Naive B cell (primary cell): ENCODE measurements at regions not wholly inside any gene's neighbourhood (a gene's known extent, or its start where the extent isn't known, plus 50 kb on each side); places are given as distances from the start of the nearest gene placed in this dataset.
A peak's percentile ranks its signal among the peaks of the same experiment; 100 is the strongest.
"Not testable (repeated sequence)": the region's sequence is repeated elsewhere in the genome, so short reads cannot be mapped to it uniquely, and the experiment has no call there.

ENCODE experiments used
- ATAC-seq, 2 donors: fragments of 150-1000 bp; cut with Tn5 transposase; 2 replicates each; pipeline ENCODE4 v1.10.0; 2021; ENCODE audit warnings: low read depth in 2 of 2, mild to moderate bottlenecking in 2 of 2, moderate library complexity in 2 of 2
- DNase-seq: peaks from one replicate; pipeline ENCODE4 v3.0.0; 2022
- H3K27ac Mint-ChIP-seq, 6 donors: one replicate each; pipeline ENCODE4 v1.8.0; 2020 to 2022; ENCODE audit warnings: mild to moderate bottlenecking in 6 of 6, mixed read lengths in 6 of 6, moderate library complexity in 5 of 6, inconsistent platforms in 2 of 6
- H3K27me3 Mint-ChIP-seq, 3 donors: one replicate each; pipeline ENCODE4 v1.8.0; 2021 to 2022; ENCODE audit warnings: mixed read lengths in 3 of 3, mild to moderate bottlenecking in 1 of 3
- H3K36me3 Mint-ChIP-seq, 2 donors: one replicate each; pipeline ENCODE4 v1.8.0; 2020 to 2022; ENCODE audit warnings: mixed read lengths in 2 of 2, inconsistent platforms in 1 of 2, mild to moderate bottlenecking in 1 of 2
- H3K4me1 Mint-ChIP-seq, 3 donors: one replicate each; pipeline ENCODE4 v1.8.0; 2020 to 2022; ENCODE audit warnings: mixed read lengths in 3 of 3, inconsistent platforms in 1 of 3, mild to moderate bottlenecking in 1 of 3, moderate library complexity in 1 of 3
- H3K4me3 Mint-ChIP-seq, 8 donors: one replicate each; pipeline ENCODE4 v1.8.0; 2020 to 2022; ENCODE audit warnings: mild to moderate bottlenecking in 8 of 8, mixed read lengths in 8 of 8, moderate library complexity in 8 of 8, inconsistent platforms in 2 of 8
- H3K9me3 Mint-ChIP-seq, 7 donors: one replicate each; pipeline ENCODE4 v1.8.0; 2020 to 2022; ENCODE audit warnings: mixed read lengths in 7 of 7, mild to moderate bottlenecking in 5 of 7, inconsistent platforms in 2 of 7, moderate library complexity in 1 of 7

GRCh38 chr11:96704847-96705246 lies 315.0 kb downstream of the JRKL start:
- ATAC-seq (no peak), DNase-seq (no peak)
- Mint-ChIP-seq H3K9me3 (peaks cover 0 to 6% (median 2%) of the 10 kb centered on the region in 7 donors), H3K36me3 (no peaks in the 10 kb centered on the region), H3K27me3 (no peaks in the 10 kb centered on the region), H3K4me3 (no peak overlapping the region), H3K4me1 (no peaks in the 10 kb centered on the region), H3K27ac (no peak overlapping the region)

- no peaks in the 10 kb centered on the region for H3K36me3 Mint-ChIP-seq
- no peak overlapping the region for H3K4me3 Mint-ChIP-seq
- H3K9me3 Mint-ChIP-seq, result peaks cover 0 to 9% (median 2%) of the 10 kb centered on the region in 7 donors
- H3K27ac Mint-ChIP-seq, result no peak overlapping the region
- no peaks in the 10 kb centered on the region for H3K27me3 Mint-ChIP-seq
- no peak for ATAC-seq
- no peak for DNase-seq
- H3K4me1 Mint-ChIP-seq, result no peaks in the 10 kb centered on the region
Observed at GRCh38 chr11:96706761-96707160, 316.9 kb downstream of the JRKL start.

- no peaks in the 10 kb centered on the region for H3K27me3 Mint-ChIP-seq
- no peak overlapping the region for H3K4me3 Mint-ChIP-seq
- no peaks in the 10 kb centered on the region for H3K36me3 Mint-ChIP-seq
- H3K4me1 Mint-ChIP-seq, result no peaks in the 10 kb centered on the region
- DNase-seq, result no peak
- no peak for ATAC-seq
- no peak overlapping the region for H3K27ac Mint-ChIP-seq
- peaks cover 0 to 9% (median 2%) of the 10 kb centered on the region in 7 donors for H3K9me3 Mint-ChIP-seq
Observed at GRCh38 chr11:96707273-96707672, 317.5 kb downstream of the JRKL start.

GRCh38 chr11:96708219-96708878 lies 318.5 kb downstream of the JRKL start:
- H3K4me1 Mint-ChIP-seq, result no peaks in the 10 kb centered on the region
- no peak for DNase-seq
- no peak for ATAC-seq

GRCh38 chr11:96713301-96713700 lies 323.5 kb downstream of the JRKL start:
- no peak overlapping the region for H3K27ac Mint-ChIP-seq
- no peaks in the 10 kb centered on the region for H3K4me1 Mint-ChIP-seq
- no peaks in the 10 kb centered on the region for H3K27me3 Mint-ChIP-seq
- no peaks in the 10 kb centered on the region for H3K36me3 Mint-ChIP-seq
- H3K4me3 Mint-ChIP-seq, result no peak overlapping the region
- DNase-seq, result no peak
- peaks cover 0 to 8% (median 4%) of the 10 kb centered on the region in 7 donors for H3K9me3 Mint-ChIP-seq
- no peak for ATAC-seq

More at GRCh38 chr11:96708219-96708878, 318.5 kb downstream of the JRKL start:
- H3K27ac Mint-ChIP-seq, result no peak overlapping the region
- H3K27me3 Mint-ChIP-seq, result no peaks in the 10 kb centered on the region
- peaks cover 0 to 8% (median 2%) of the 10 kb centered on the region in 7 donors for H3K9me3 Mint-ChIP-seq
- no peak overlapping the region for H3K4me3 Mint-ChIP-seq
- no peaks in the 10 kb centered on the region for H3K36me3 Mint-ChIP-seq

- H3K4me3 Mint-ChIP-seq, result no peak overlapping the region
- H3K27me3 Mint-ChIP-seq, result no peaks in the 10 kb centered on the region
- no peaks in the 10 kb centered on the region for H3K4me1 Mint-ChIP-seq
Observed at GRCh38 chr11:96714689-96715088, 324.9 kb downstream of the JRKL start.

GRCh38 chr11:96715208-96715607 lies 325.4 kb downstream of the JRKL start:
- ATAC-seq (no peak), DNase-seq (no peak)
- H3K4me1 Mint-ChIP-seq, result no peaks in the 10 kb centered on the region
- peaks cover 0 to 8% (median 2%) of the 10 kb centered on the region in 7 donors for H3K9me3 Mint-ChIP-seq
- no peak overlapping the region for H3K27ac Mint-ChIP-seq
- H3K36me3 Mint-ChIP-seq, result no peaks in the 10 kb centered on the region
- no peak overlapping the region for H3K4me3 Mint-ChIP-seq
- H3K27me3 Mint-ChIP-seq, result no peaks in the 10 kb centered on the region

More at GRCh38 chr11:96714689-96715088, 324.9 kb downstream of the JRKL start:
- no peak overlapping the region for H3K27ac Mint-ChIP-seq
- ATAC-seq, result no peak
- H3K36me3 Mint-ChIP-seq, result no peaks in the 10 kb centered on the region
- DNase-seq, result no peak
- H3K9me3 Mint-ChIP-seq, result peaks cover 0 to 8% (median 2%) of the 10 kb centered on the region in 7 donors

GRCh38 chr11:96736601-96737000 lies 346.8 kb downstream of the JRKL start:
- no peaks in the 10 kb centered on the region for H3K36me3 Mint-ChIP-seq
- peaks cover 0 to 7% (median 0%) of the 10 kb centered on the region in 7 donors for H3K9me3 Mint-ChIP-seq

GRCh38 chr11:96738311-96738710 lies 348.5 kb downstream of the JRKL start:
- DNase-seq (no peak), ATAC-seq (no peak)
- Mint-ChIP-seq H3K9me3 (peaks cover 0 to 6% (median 3%) of the 10 kb centered on the region in 7 donors), H3K36me3 (no peaks in the 10 kb centered on the region), H3K4me1 (no peaks in the 10 kb centered on the region), H3K27me3 (no peaks in the 10 kb centered on the region), H3K4me3 (no peak overlapping the region), H3K27ac (no peak overlapping the region)

More at GRCh38 chr11:96736601-96737000, 346.8 kb downstream of the JRKL start:
- no peaks in the 10 kb centered on the region for H3K27me3 Mint-ChIP-seq
- H3K4me3 Mint-ChIP-seq, result no peak overlapping the region
- no peak for DNase-seq
- no peak for ATAC-seq
- no peaks in the 10 kb centered on the region for H3K4me1 Mint-ChIP-seq
- H3K27ac Mint-ChIP-seq, result no peak overlapping the region

GRCh38 chr11:96741068-96741467 lies 351.3 kb downstream of the JRKL start:
- Mint-ChIP-seq H3K27me3 (no peaks in the 10 kb centered on the region), H3K27ac (no peak overlapping the region), H3K9me3 (peaks cover 0 to 6% (median 3%) of the 10 kb centered on the region in 7 donors), H3K36me3 (no peaks in the 10 kb centered on the region), H3K4me1 (no peaks in the 10 kb centered on the region), H3K4me3 (no peak overlapping the region)
- no peak for DNase-seq
- no peak for ATAC-seq

- Mint-ChIP-seq H3K4me1 (no peaks in the 10 kb centered on the region), H3K27ac (no peak overlapping the region), H3K27me3 (no peaks in the 10 kb centered on the region), H3K9me3 (peaks cover 0 to 5% (median 3%) of the 10 kb centered on the region in 7 donors), H3K36me3 (no peaks in the 10 kb centered on the region), H3K4me3 (no peak overlapping the region)
- DNase-seq, result no peak
- no peak for ATAC-seq
Observed at GRCh38 chr11:96744697-96745096, 354.9 kb downstream of the JRKL start.

- peaks cover 0 to 5% (median 0%) of the 10 kb centered on the region in 7 donors for H3K9me3 Mint-ChIP-seq
- no peak overlapping the region for H3K4me3 Mint-ChIP-seq
- no peaks in the 10 kb centered on the region for H3K27me3 Mint-ChIP-seq
- H3K36me3 Mint-ChIP-seq, result no peaks in the 10 kb centered on the region
- H3K4me1 Mint-ChIP-seq, result no peaks in the 10 kb centered on the region
- no peak overlapping the region for H3K27ac Mint-ChIP-seq
- DNase-seq (no peak), ATAC-seq (no peak)
Observed at GRCh38 chr11:96748639-96749370, 359.0 kb downstream of the JRKL start.

GRCh38 chr11:96751807-96752206 lies 362.0 kb downstream of the JRKL start:
- not testable (repeated sequence) for H3K4me1 Mint-ChIP-seq, ATAC-seq, H3K27ac Mint-ChIP-seq, H3K9me3 Mint-ChIP-seq, H3K27me3 Mint-ChIP-seq, DNase-seq, H3K36me3 Mint-ChIP-seq
- peak overlapping the region in 1 of 8 donors; percentile 44 for H3K4me3 Mint-ChIP-seq

GRCh38 chr11:96752221-96752620 lies 362.4 kb downstream of the JRKL start:
- no peaks in the 10 kb centered on the region for H3K36me3 Mint-ChIP-seq
- no peaks in the 10 kb centered on the region for H3K27me3 Mint-ChIP-seq
- H3K9me3 Mint-ChIP-seq, result peaks cover 0 to 5% (median 2%) of the 10 kb centered on the region in 7 donors
- peak overlapping the region in 1 of 8 donors; percentile 44 for H3K4me3 Mint-ChIP-seq
- DNase-seq, result no peak
- no peaks in the 10 kb centered on the region for H3K4me1 Mint-ChIP-seq
- H3K27ac Mint-ChIP-seq, result no peak overlapping the region
- no peak for ATAC-seq
